Fibroblast of the conjunctiva (primary cell): ENCODE measurements at regions not wholly inside any gene's neighbourhood (a gene's known extent, or its start where the extent isn't known, plus 50 kb on each side); places are given as distances from the start of the nearest gene placed in this dataset.

Experiments used
- DNase-seq: peaks from one replicate; pipeline ENCODE4 v3.0.0-alpha.2; 2010; ENCODE audit warnings: low read depth

GRCh38 chr15:45743426-45744235 lies 108.8 kb downstream of the SQOR start:
- no peak for DNase-seq

DNA sequence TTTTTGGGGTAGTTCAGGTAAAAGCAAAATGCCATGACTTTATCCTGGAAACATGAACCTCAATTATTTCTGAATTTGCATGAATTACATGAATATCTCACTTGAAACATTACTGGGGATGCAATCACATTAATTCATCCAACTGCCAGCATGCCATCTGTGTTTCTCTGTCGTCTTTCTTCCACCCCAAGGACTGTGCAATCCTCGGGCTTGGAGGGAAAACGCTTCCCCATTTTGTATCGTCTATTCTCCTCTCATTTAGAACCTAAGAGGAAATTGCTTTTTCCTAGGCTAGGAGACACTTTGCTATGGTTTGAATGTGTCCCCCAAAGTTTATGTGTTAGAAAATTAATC lies 109.4 kb downstream of the SQOR start:
- no peak for DNase-seq

- DNase-seq = no peak
Observed at GRCh38 chr15:45747426-45747825, 112.6 kb downstream of the SQOR start.

DNA sequence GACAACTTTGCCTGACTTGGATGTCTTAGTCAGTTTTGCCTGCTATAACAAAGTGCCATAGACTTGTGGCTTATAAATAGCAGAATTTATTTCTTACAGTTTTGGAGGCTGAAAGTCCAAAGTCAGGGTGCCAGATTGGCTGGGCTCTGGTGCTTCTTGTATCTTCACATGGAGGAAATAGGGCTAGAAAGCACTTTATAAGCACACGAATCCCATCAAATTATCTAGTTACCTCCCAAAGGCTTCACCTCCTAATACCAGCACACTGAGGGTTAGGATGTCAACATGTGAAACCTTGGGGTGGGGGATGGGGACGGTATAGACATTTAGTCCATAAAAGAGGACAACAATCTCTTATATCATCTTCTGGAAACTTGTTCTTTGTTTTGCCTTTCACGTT lies 116.8 kb downstream of the SQOR start:
- no peak for DNase-seq

GRCh38 chr15:45759936-45760335 lies 125.1 kb downstream of the SQOR start:
- no peak for DNase-seq

GRCh38 chr15:45762726-45763125 lies 127.9 kb downstream of the SQOR start:
- no peak for DNase-seq

GRCh38 chr15:45763170-45763869 lies 128.5 kb downstream of the SQOR start:
- DNase-seq = no peak

- no peak for DNase-seq
Observed at GRCh38 chr15:45773149-45773548, 138.3 kb downstream of the SQOR start.

- no peak for DNase-seq
Observed at GRCh38 chr15:45776772-45777171, 141.9 kb downstream of the SQOR start.

GRCh38 chr15:45777781-45778180 lies 143.0 kb downstream of the SQOR start:
- DNase-seq = no peak

DNA sequence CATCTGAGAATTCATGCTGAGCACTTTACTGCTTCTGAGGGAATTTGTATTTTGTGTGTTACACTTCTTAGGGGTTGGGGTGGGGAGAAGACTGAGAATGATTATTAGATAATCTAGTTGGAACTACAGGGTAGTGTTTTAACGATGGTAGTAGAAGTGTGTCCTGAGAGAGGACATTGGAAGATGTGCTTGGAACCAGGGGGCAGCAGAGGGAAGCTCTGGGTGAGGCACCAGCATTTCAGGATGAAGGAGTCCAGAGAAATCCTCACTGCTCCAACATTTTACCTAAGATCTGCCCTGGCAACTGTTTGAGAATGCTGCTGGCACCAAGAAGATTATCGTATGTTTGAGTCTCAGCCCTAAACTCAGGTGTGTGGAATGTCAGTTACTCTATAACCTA lies 145.5 kb downstream of the SQOR start:
- DNase-seq = no peak

DNA sequence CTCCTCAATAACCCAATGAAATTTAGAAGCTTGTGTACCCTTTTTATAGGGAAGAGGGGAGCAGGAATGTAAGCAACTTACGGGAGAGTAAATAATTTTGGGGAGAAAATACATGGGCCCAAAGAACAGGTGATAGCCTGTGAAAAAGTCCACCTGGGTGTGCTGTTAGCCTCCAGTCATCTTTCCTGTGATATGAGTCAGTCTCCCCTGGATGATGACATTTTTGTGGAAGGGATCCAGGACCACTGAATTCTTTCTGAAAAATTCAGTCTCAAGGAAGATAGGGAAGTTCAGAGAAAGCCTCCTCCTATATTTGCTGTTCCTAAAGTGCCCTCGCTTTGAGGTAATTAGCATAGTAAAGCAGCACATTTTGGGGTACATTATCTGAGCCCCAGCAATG lies 149.8 kb downstream of the SQOR start:
- DNase-seq = no peak

GRCh38 chr15:45785897-45786296 lies 151.1 kb downstream of the SQOR start:
- no peak for DNase-seq

DNA sequence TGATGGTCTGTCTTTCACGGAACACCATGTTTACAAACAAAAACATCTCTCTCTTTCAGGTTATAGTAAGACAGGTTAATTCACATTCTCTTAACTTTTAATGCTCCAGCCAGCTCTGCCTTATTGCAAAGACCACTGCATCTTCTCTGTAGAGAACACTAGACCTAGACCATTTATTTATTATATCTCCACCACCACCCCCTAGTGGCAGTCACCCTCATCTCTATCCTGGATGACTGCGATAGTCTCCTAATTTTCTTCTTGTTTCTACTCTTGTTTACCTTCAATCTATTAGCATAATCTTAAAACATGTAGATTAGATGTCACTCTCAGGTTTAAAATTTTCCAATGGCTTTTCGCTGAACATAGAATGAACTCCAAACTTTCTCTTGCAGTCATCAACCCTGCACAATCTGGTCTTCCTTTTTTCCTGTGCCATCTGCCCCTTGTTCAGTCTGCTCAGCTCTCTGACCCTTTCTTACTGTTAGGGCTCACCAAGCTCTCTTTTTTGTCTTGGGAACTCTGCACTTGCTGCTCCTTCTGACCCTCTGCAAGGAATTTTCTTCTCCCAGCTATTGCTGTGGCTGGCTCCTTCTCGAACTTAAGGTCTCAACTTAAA lies 155.6 kb downstream of the SQOR start:
- DNase-seq = no peak

DNA sequence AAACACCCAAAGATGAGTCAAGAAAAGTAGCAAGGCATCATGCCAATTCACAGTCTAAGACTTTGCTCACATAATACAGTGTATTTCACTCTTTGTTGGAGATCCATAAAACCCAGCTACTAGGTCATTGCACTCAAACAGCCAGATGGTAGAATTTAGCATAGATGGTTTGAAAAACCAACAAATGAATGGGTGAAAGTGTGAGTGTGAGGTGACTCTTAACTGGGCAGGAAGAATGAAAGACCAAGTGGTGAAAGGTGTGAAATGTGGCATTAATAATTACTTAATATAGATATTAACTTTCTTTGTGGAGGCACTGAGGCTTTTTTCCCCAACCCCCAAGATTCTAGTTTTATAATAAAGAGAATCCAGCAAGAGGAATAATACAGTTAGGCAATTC lies 159.5 kb downstream of the SQOR start:
- no peak for DNase-seq

- DNase-seq = no peak
Observed at GRCh38 chr15:45794712-45795439, 160.0 kb downstream of the SQOR start.

GRCh38 chr15:45795440-45796069 lies 160.7 kb downstream of the SQOR start:
- DNase-seq = no peak

GRCh38 chr15:45796433-45796832 lies 161.6 kb downstream of the SQOR start:
- no peak for DNase-seq

- DNase-seq = no peak
Observed at GRCh38 chr15:45799508-45799907, 164.7 kb downstream of the SQOR start.

DNA sequence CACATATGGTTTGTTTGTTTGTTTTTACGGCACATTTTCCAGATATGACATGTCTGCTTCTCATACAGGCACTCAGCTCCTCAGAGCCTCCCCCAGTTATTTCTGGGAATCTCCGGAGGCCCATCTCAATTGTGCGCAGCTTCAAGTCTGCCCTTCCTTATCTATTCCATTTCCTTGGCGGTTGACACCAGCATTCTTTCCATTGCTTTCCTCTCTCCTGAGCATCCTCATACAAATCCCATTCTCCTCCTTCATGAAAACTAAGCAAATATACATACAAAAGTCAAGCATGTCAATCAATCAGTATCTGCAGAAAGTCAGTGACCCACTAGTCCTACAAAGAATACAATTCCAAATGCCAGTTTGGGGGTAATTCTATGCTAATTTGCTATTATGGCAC lies 166.7 kb downstream of the SQOR start:
- DNase-seq = no peak

DNA sequence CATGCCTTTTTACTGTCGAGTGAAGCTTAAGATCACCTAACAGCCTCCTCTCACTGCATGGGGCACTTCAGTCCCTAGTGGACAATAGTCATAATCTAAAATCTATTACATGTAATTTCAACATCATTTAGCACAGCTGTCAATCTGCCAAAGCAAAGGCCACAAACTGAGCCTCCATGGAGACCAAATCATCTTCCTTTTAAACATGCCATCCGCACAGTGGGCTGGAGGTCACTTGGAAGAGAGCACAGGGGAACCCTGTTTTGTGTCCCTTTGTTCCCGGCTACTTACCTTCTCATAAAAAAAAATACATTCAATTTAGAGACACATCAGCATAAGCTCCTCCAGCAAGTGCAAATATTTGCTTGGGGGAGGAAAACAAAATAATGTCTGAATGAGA lies 167.3 kb downstream of the SQOR start:
- no peak for DNase-seq

- no peak for DNase-seq
Observed at GRCh38 chr15:45804028-45804427, 169.2 kb downstream of the SQOR start.
